Transverse colon (tissue), 4 donors: ENCODE measurements at regions not wholly inside any gene's neighbourhood (a gene's known extent, or its start where the extent isn't known, plus 50 kb on each side); places are given as distances from the start of the nearest gene placed in this dataset.

Experiments
- POLR2A ChIP-seq: fragments of 450-650 bp; IDR thresholded peaks from one replicate; pipeline ENCODE4 v1.6.1; 2016; ENCODE audit warnings: antibody characterized with exemption, mild to moderate bottlenecking, moderate library complexity
- POLR2AphosphoS5 ChIP-seq, 3 donors: sonication (generic); formaldehyde crosslinking; IDR thresholded peaks; one replicate each; pipeline ENCODE4 v1.6.1; 2016; ENCODE audit warnings: antibody characterized with exemption in 3 of 3
- TF ChIP-seq, protein P1 (sequence below), 5 experiments: fragments of 200-600 bp in 3 of 5; fragments of 450-650 bp in 2 of 5; sonication (generic) in 3 of 5; IDR thresholded peaks; 1 replicate in 2 of 5; 2 replicates in 3 of 5; pipeline ENCODE4 v1.5.1; 2016 to 2017; ENCODE audit warnings: antibody characterized with exemption in 5 of 5, inconsistent platforms in 3 of 5, mild to moderate bottlenecking in 2 of 5, moderate library complexity in 1 of 5

- TF ChIP-seq, protein P1, sequence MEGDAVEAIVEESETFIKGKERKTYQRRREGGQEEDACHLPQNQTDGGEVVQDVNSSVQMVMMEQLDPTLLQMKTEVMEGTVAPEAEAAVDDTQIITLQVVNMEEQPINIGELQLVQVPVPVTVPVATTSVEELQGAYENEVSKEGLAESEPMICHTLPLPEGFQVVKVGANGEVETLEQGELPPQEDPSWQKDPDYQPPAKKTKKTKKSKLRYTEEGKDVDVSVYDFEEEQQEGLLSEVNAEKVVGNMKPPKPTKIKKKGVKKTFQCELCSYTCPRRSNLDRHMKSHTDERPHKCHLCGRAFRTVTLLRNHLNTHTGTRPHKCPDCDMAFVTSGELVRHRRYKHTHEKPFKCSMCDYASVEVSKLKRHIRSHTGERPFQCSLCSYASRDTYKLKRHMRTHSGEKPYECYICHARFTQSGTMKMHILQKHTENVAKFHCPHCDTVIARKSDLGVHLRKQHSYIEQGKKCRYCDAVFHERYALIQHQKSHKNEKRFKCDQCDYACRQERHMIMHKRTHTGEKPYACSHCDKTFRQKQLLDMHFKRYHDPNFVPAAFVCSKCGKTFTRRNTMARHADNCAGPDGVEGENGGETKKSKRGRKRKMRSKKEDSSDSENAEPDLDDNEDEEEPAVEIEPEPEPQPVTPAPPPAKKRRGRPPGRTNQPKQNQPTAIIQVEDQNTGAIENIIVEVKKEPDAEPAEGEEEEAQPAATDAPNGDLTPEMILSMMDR (IDR thresholded peaks at IDR 0.05), result no peak
- no peak for TF ChIP-seq POLR2A
- TF ChIP-seq POLR2AphosphoS5 (IDR thresholded peaks at IDR 0.05), result no peak
These were observed 52.5 kb upstream of the CCDC6 start for GRCh38 chr10:59958882-59959281.
